Muscle layer of colon (tissue), 2 donors: ENCODE measurements at regions not wholly inside any gene's neighbourhood (a gene's known extent, or its start where the extent isn't known, plus 50 kb on each side); places are given as distances from the start of the nearest gene placed in this dataset.

Experiments
- H3K27ac ChIP-seq: one replicate; pipeline ENCODE4 v1.7.0; 2013; ENCODE audit warnings: low read depth, mild to moderate bottlenecking, low read length, moderate library complexity
- H3K27me3 ChIP-seq, 2 donors: one replicate each; pipeline ENCODE4 v1.7.0; 2013; ENCODE audit warnings: low read length in 2 of 2, mild to moderate bottlenecking in 2 of 2; ENCODE audit not compliant: insufficient read depth in 2 of 2, control insufficient read depth in 1 of 2
- H3K36me3 ChIP-seq: one replicate; pipeline ENCODE4 v1.7.0; 2013; ENCODE audit warnings: mild to moderate bottlenecking, low read length; ENCODE audit not compliant: insufficient read depth
- H3K4me1 ChIP-seq: one replicate; pipeline ENCODE4 v1.7.0; 2013; ENCODE audit warnings: mild to moderate bottlenecking, low read length; ENCODE audit not compliant: insufficient read depth
- H3K4me3 ChIP-seq, 2 donors: one replicate each; pipeline ENCODE4 v1.7.0; 2013; ENCODE audit warnings: low read length in 2 of 2, low read depth in 1 of 2, mild to moderate bottlenecking in 1 of 2, moderate library complexity in 1 of 2
- H3K9ac ChIP-seq: one replicate; pipeline ENCODE4 v1.7.0; 2013; ENCODE audit warnings: low read length
- H3K9me3 ChIP-seq: one replicate; pipeline ENCODE4 v1.7.0; 2013; ENCODE audit warnings: mild to moderate bottlenecking, low read length
- donor health status: abdominal sarcoma.
- donor health status: Adenocarcinoma of cecum.

- Histone ChIP-seq H3K9me3 (no peaks in the 10 kb centered on the region), H3K4me3 (no peak overlapping the region), H3K9ac (no peak overlapping the region), H3K27ac (no peak overlapping the region), H3K4me1 (no peaks in the 10 kb centered on the region), H3K27me3 (no peaks in the 10 kb centered on the region), H3K36me3 (no peaks in the 10 kb centered on the region)
Observed at GRCh38 chr12:115857160-115857920, 420.2 kb downstream of the MED13L start.

GRCh38 chr12:115852054-115852453, 425.4 kb downstream of the MED13L start:
- Histone ChIP-seq H3K9ac (no peak overlapping the region), H3K27me3 (no peaks in the 10 kb centered on the region), H3K36me3 (no peaks in the 10 kb centered on the region), H3K4me1 (no peaks in the 10 kb centered on the region), H3K27ac (no peak overlapping the region), H3K4me3 (no peak overlapping the region), H3K9me3 (no peaks in the 10 kb centered on the region)

GRCh38 chr12:115850957-115851356, 426.5 kb downstream of the MED13L start:
- Histone ChIP-seq H3K27ac (no peak overlapping the region), H3K27me3 (no peaks in the 10 kb centered on the region), H3K4me1 (no peaks in the 10 kb centered on the region), H3K9ac (no peak overlapping the region), H3K4me3 (no peak overlapping the region), H3K36me3 (no peaks in the 10 kb centered on the region), H3K9me3 (no peaks in the 10 kb centered on the region)

- no peak overlapping the region for H3K4me3 ChIP-seq
- H3K27me3 ChIP-seq = no peaks in the 10 kb centered on the region
- no peak overlapping the region for H3K27ac ChIP-seq
- H3K9me3 ChIP-seq = no peaks in the 10 kb centered on the region
- no peak overlapping the region for H3K9ac ChIP-seq
- H3K36me3 ChIP-seq = no peaks in the 10 kb centered on the region
- H3K4me1 ChIP-seq = no peaks in the 10 kb centered on the region
Observed at GRCh38 chr12:115849262-115849943, 428.1 kb downstream of the MED13L start.

GRCh38 chr12:115847398-115847797, 430.1 kb downstream of the MED13L start:
- H3K27me3 ChIP-seq = no peaks in the 10 kb centered on the region
- no peaks in the 10 kb centered on the region for H3K36me3 ChIP-seq
- no peaks in the 10 kb centered on the region for H3K4me1 ChIP-seq
- H3K9me3 ChIP-seq = no peaks in the 10 kb centered on the region
- no peak overlapping the region for H3K9ac ChIP-seq
- no peak overlapping the region for H3K4me3 ChIP-seq
- H3K27ac ChIP-seq = no peak overlapping the region

GRCh38 chr12:115846516-115846915, 431.0 kb downstream of the MED13L start:
- H3K9ac ChIP-seq = no peak overlapping the region
- no peak overlapping the region for H3K27ac ChIP-seq
- no peaks in the 10 kb centered on the region for H3K27me3 ChIP-seq
- no peaks in the 10 kb centered on the region for H3K9me3 ChIP-seq
- no peaks in the 10 kb centered on the region for H3K36me3 ChIP-seq
- no peaks in the 10 kb centered on the region for H3K4me1 ChIP-seq
- H3K4me3 ChIP-seq = no peak overlapping the region

- H3K27ac ChIP-seq = no peak overlapping the region
- no peaks in the 10 kb centered on the region for H3K27me3 ChIP-seq
- H3K9me3 ChIP-seq = no peaks in the 10 kb centered on the region
- H3K36me3 ChIP-seq = no peaks in the 10 kb centered on the region
- no peaks in the 10 kb centered on the region for H3K4me1 ChIP-seq
- no peak overlapping the region for H3K9ac ChIP-seq
- no peak overlapping the region for H3K4me3 ChIP-seq
Observed at GRCh38 chr12:115840159-115840558, 437.3 kb downstream of the MED13L start.

GRCh38 chr12:115838952-115839351, 438.5 kb downstream of the MED13L start:
- no peak overlapping the region for H3K9ac ChIP-seq
- no peak overlapping the region for H3K4me3 ChIP-seq
- no peaks in the 10 kb centered on the region for H3K4me1 ChIP-seq
- no peaks in the 10 kb centered on the region for H3K36me3 ChIP-seq
- H3K9me3 ChIP-seq = no peaks in the 10 kb centered on the region
- H3K27ac ChIP-seq = no peak overlapping the region
- H3K27me3 ChIP-seq = no peaks in the 10 kb centered on the region

GRCh38 chr12:115837220-115837619, 440.3 kb downstream of the MED13L start:
- Histone ChIP-seq H3K9me3 (no peaks in the 10 kb centered on the region), H3K9ac (no peak overlapping the region), H3K4me1 (no peaks in the 10 kb centered on the region), H3K4me3 (no peak overlapping the region), H3K27ac (no peak overlapping the region), H3K27me3 (no peaks in the 10 kb centered on the region), H3K36me3 (no peaks in the 10 kb centered on the region)

- H3K4me3 ChIP-seq = no peak overlapping the region
- no peak overlapping the region for H3K27ac ChIP-seq
- H3K36me3 ChIP-seq = no peaks in the 10 kb centered on the region
- no peaks in the 10 kb centered on the region for H3K9me3 ChIP-seq
- no peaks in the 10 kb centered on the region for H3K27me3 ChIP-seq
- no peak overlapping the region for H3K9ac ChIP-seq
- no peaks in the 10 kb centered on the region for H3K4me1 ChIP-seq
Observed at GRCh38 chr12:115835445-115835844, 442.0 kb downstream of the MED13L start.

- Histone ChIP-seq H3K27ac (no peak overlapping the region), H3K36me3 (no peaks in the 10 kb centered on the region), H3K9me3 (no peaks in the 10 kb centered on the region), H3K27me3 (no peaks in the 10 kb centered on the region), H3K9ac (no peak overlapping the region), H3K4me1 (no peaks in the 10 kb centered on the region), H3K4me3 (no peak overlapping the region)
Observed at GRCh38 chr12:115833704-115834103, 443.8 kb downstream of the MED13L start.

- H3K9ac ChIP-seq = no peak overlapping the region
- no peak overlapping the region for H3K27ac ChIP-seq
- no peak overlapping the region for H3K4me3 ChIP-seq
- no peaks in the 10 kb centered on the region for H3K27me3 ChIP-seq
- no peaks in the 10 kb centered on the region for H3K9me3 ChIP-seq
- no peaks in the 10 kb centered on the region for H3K36me3 ChIP-seq
- no peaks in the 10 kb centered on the region for H3K4me1 ChIP-seq
Observed at GRCh38 chr12:115830633-115831032, 446.9 kb downstream of the MED13L start.
